HCT116 (cell line): ENCODE measurements at regions not wholly inside any gene's neighbourhood (a gene's known extent, or its start where the extent isn't known, plus 50 kb on each side); places are given as distances from the start of the nearest gene placed in this dataset.

ENCODE experiments used
- ATAC-seq: fragments of 200-7000 bp; cut with Tn5 transposase; 2 replicates; pipeline ENCODE4 v1.9.1; 2020; ENCODE audit warnings: mild to moderate bottlenecking, moderate library complexity
- BruUV-seq: library from RNA; stranded (reverse); fragments of 400-500 nt; replicated peaks from 2 replicates; lab custom pipeline; 2021; lab: Mats Ljungman, UMichigan
- CTCF ChIA-PET: fragments of 300-600 bp; sonication (Branson Sonifier 250); formaldehyde crosslinking; loops from one replicate; lab custom pipeline; 2021; ENCODE audit warnings: antibody characterized with exemption; lab: Charles Lee
- POLR2A ChIA-PET: fragments of 300-600, 350-600 bp; sonication (Branson Sonifier 250); formaldehyde crosslinking; loops from one replicate; lab custom pipeline; 2021; ENCODE audit warnings: antibody characterized with exemption; lab: Charles Lee
- RAD21 ChIA-PET, 2 experiments: fragments of 300-600 bp; sonication (Branson Sonifier 250); formaldehyde crosslinking; loops; one replicate each; lab custom pipeline; 2023; ENCODE audit warnings: low total read pairs in 2 of 2; ENCODE audit not compliant: uncharacterized antibody in 2 of 2, unreplicated experiment in 2 of 2, low non-redundant PET in 1 of 2; lab: Charles Lee
- DNase-seq: peaks from one replicate; pipeline ENCODE4 v3.0.0-alpha.2; 2010; ENCODE audit warnings: low read depth, low spot score
- H2AFZ ChIP-seq: fragments of 200-600 bp; shearing (Covaris generic), sonication (generic); 2 replicates; pipeline ENCODE4 v1.6.1; 2017; ENCODE audit warnings: low read depth, mixed run types, mixed read lengths, antibody characterized with exemption, low read length; ENCODE audit not compliant: poor library complexity, severe bottlenecking
- H3K27ac ChIP-seq: 2 replicates; pipeline ENCODE4 v1.5.1; 2012; ENCODE audit warnings: low read depth, low read length
- H3K27me3 ChIP-seq: fragments of 200-600 bp; sonication (generic); 2 replicates; pipeline ENCODE4 v1.6.1; 2016; ENCODE audit warnings: mixed run types, low read length, mixed read lengths; ENCODE audit not compliant: insufficient read depth
- H3K36me3 ChIP-seq, 2 experiments: fragments of 200-500 bp in 1 of 2; fragments of 200-600 bp in 1 of 2; sonication (Bioruptor generic) in 1 of 2; sonication (generic) in 1 of 2; 2 replicates each; pipeline versions ENCODE4 v1.5.1 to v1.6.1; 2014 to 2016; ENCODE audit warnings: low read length in 2 of 2, inconsistent platforms in 1 of 2, mixed read lengths in 1 of 2, mixed run types in 1 of 2; ENCODE audit not compliant: insufficient read depth in 2 of 2, control insufficient read depth in 1 of 2
- H3K4me1 ChIP-seq, 2 experiments: fragments of 200-600 bp in 1 of 2; sonication (generic) in 1 of 2; 2 replicates each; pipeline versions ENCODE4 v1.5.1 to v1.6.1; 2012 to 2017; ENCODE audit warnings: low read length in 2 of 2, inconsistent platforms in 1 of 2, mild to moderate bottlenecking in 1 of 2, mixed read lengths in 1 of 2, mixed run types in 1 of 2, moderate library complexity in 1 of 2; ENCODE audit not compliant: insufficient read depth in 2 of 2, control insufficient read depth in 1 of 2
- H3K4me2 ChIP-seq: fragments of 200-600 bp; sonication (generic); 2 replicates; pipeline ENCODE4 v1.6.1; 2017; ENCODE audit warnings: mixed run types, low read length, mixed read lengths
- H3K4me3 ChIP-seq, 2 experiments: fragments of 200-600 bp in 1 of 2; sonication (generic) in 1 of 2; replicated peaks in 1 of 2; 2 replicates each; pipeline ENCODE4 v1.5.1; 2011 to 2016; ENCODE audit warnings: low read length in 2 of 2, control low read depth in 1 of 2, low read depth in 1 of 2, mild to moderate bottlenecking in 1 of 2, mixed read lengths in 1 of 2, mixed run types in 1 of 2
- H3K79me2 ChIP-seq: fragments of 200-600 bp; sonication (generic); 2 replicates; pipeline ENCODE4 v1.6.1; 2017; ENCODE audit warnings: mild to moderate bottlenecking, mixed run types, low read length, moderate library complexity, mixed read lengths; ENCODE audit not compliant: insufficient read depth
- H3K9ac ChIP-seq: fragments of 200-600 bp; sonication (generic); 2 replicates; pipeline ENCODE4 v1.6.1; 2016; ENCODE audit warnings: low read length, mixed read lengths
- H3K9me2 ChIP-seq: fragments of 200-600 bp; sonication (generic), shearing (Covaris generic); 2 replicates; pipeline ENCODE4 v1.6.1; 2017; ENCODE audit warnings: mixed run types, mild to moderate bottlenecking, moderate library complexity; ENCODE audit not compliant: insufficient read depth
- H3K9me3 ChIP-seq, 2 experiments: fragments of 200-500 bp in 1 of 2; fragments of 200-600 bp in 1 of 2; sonication (Bioruptor generic) in 1 of 2; sonication (generic) in 1 of 2; 2 replicates each; pipeline ENCODE4 v1.6.1; 2014 to 2017; ENCODE audit warnings: low read length in 2 of 2, mixed read lengths in 2 of 2, inconsistent platforms in 1 of 2, low read depth in 1 of 2, mild to moderate bottlenecking in 1 of 2, mixed run types in 1 of 2, moderate library complexity in 1 of 2; ENCODE audit not compliant: control insufficient read depth in 1 of 2, insufficient read depth in 1 of 2
- H4K20me1 ChIP-seq: fragments of 200-600 bp; sonication (generic), shearing (Covaris generic); 2 replicates; pipeline ENCODE4 v1.6.1; 2017; ENCODE audit warnings: mixed run types, mild to moderate bottlenecking, moderate library complexity; ENCODE audit not compliant: insufficient read depth
- CBX3 ChIP-seq: IDR thresholded peaks from 2 replicates; pipeline ENCODE4 v1.6.1; 2012; ENCODE audit warnings: low read depth
- CEBPB ChIP-seq: IDR thresholded peaks from 2 replicates; pipeline ENCODE4 v1.6.1; 2012; ENCODE audit warnings: low read depth
- EGR1 ChIP-seq: IDR thresholded peaks from 2 replicates; pipeline ENCODE4 v1.6.1; 2012; ENCODE audit warnings: low read depth
- ELF1 ChIP-seq: IDR thresholded peaks from 2 replicates; pipeline ENCODE4 v1.6.1; 2012; ENCODE audit warnings: low read depth, borderline replicate concordance
- EZH2 ChIP-seq: fragments of 200-600 bp; sonication (generic); IDR thresholded peaks from 2 replicates; pipeline ENCODE4 v1.6.1; 2017; ENCODE audit warnings: antibody characterized with exemption, mixed run types
- EZH2phosphoT487 ChIP-seq: fragments of 200-600 bp; IDR thresholded peaks from 2 replicates; pipeline ENCODE4 v1.6.1; 2018; ENCODE audit warnings: antibody characterized with exemption, borderline replicate concordance
- FOSL1 ChIP-seq: IDR thresholded peaks from 2 replicates; pipeline ENCODE4 v1.6.1; 2012; ENCODE audit warnings: low read depth
- POLR2A ChIP-seq: IDR thresholded peaks from 2 replicates; pipeline ENCODE4 v1.7.0; 2011; ENCODE audit warnings: borderline replicate concordance; ENCODE audit not compliant: insufficient read depth, insufficient read length; ENCODE audit errors: extremely low read depth
- POLR2AphosphoS5 ChIP-seq: IDR thresholded peaks from 2 replicates; pipeline ENCODE4 v1.6.1; 2011; ENCODE audit warnings: mild to moderate bottlenecking, low read depth, low read length, moderate library complexity
- RAD21 ChIP-seq: IDR thresholded peaks from 2 replicates; pipeline ENCODE4 v1.6.1; 2012; ENCODE audit warnings: low read depth, mild to moderate bottlenecking
- SRF ChIP-seq: IDR thresholded peaks from 2 replicates; pipeline ENCODE4 v1.6.1; 2012; ENCODE audit warnings: low read depth
- YY1 ChIP-seq: IDR thresholded peaks from 2 replicates; pipeline ENCODE4 v1.6.1; 2011; ENCODE audit warnings: low read length, low read depth, moderate library complexity, mild to moderate bottlenecking; ENCODE audit not compliant: insufficient replicate concordance; ENCODE audit errors: extremely low read depth
- ZFX ChIP-seq: fragments of 450-650 bp; IDR thresholded peaks from 2 replicates; pipeline ENCODE4 v1.6.1; 2017
- ZNF274 ChIP-seq: fragments of 200-500 bp; sonication (Bioruptor generic); IDR thresholded peaks from 2 replicates; pipeline ENCODE4 v1.6.1; 2014; ENCODE audit warnings: mild to moderate bottlenecking, low read depth, low read length, inconsistent platforms
- intact Hi-C: fragments of 100-400 bp; cut with micrococcal nuclease; formaldehyde crosslinking; loops from 2 replicates; pipeline ENCODE4 v1.10.0; 2022
- TF ChIP-seq, protein P1 (sequence below): IDR thresholded peaks from 2 replicates; pipeline ENCODE4 v1.6.1; 2012

DNA sequence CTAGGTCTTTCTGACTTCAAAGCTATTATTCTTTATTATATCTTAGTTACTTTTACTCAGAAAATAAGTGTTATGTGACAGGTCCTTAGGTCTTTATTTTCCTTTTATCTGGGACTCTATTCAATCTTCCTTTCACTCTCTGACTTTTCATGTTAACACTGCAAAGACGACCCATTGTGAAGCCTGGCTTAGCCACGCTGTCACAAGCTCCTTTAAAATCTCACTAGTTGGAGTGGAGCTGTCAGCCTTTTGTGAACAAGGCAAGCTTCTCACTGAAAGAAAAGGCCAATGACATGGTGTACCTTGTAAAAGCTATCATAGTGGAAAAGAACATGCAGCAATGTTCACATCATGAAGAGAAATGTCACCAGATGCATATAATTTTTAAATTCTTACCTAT lies 1130.7 kb upstream of the FAM98A start (continued):
- TF ChIP-seq RAD21 (no peak), ZNF274 (no peak), CEBPB (no peak), POLR2A (no peak), ELF1 (no peak), YY1 (no peak), SRF (no peak), ZFX (no peak), EGR1 (no peak)
- TF ChIP-seq, protein P1, sequence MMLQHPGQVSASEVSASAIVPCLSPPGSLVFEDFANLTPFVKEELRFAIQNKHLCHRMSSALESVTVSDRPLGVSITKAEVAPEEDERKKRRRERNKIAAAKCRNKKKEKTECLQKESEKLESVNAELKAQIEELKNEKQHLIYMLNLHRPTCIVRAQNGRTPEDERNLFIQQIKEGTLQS: no peak

DNA sequence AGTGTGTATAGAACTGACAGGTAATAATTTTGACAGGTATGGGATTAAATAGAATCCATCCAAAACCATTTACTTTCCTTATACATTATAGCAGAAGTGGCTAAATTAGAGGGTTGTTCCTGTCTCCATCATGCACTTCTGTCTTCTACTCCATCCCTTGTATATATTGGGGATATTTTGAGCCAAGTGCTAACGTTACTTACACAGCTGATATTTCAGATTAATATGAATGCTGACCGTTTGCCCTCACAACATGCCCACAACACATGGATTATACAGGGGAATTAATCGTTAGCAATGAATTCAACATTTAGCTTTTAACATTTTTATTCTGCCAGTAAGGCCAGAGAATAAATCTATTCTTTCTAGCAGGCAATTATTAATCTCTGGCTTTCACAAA lies 1125.0 kb upstream of the FAM98A start:
- intact Hi-C loops: no loop called here
- H4K20me1 ChIP-seq: no peaks in the 10 kb centered on the region
- no peak overlapping the region for H3K4me2 ChIP-seq
- no TSS peak for BruUV-seq
- no peak overlapping the region for H3K27ac ChIP-seq
- ChIA-PET POLR2A (no interaction called here), CTCF (no interaction called here)
- no peak for DNase-seq
- no peaks in the 10 kb centered on the region for H3K9me2 ChIP-seq
- no peaks in the 10 kb centered on the region for H3K36me3 ChIP-seq
- H3K4me1 ChIP-seq: no peaks in the 10 kb centered on the region
- H3K9me3 ChIP-seq: peaks cover 5 to 14% of the 10 kb centered on the region in 2 experiments; a peak in 2 of 4 replicates
- no peak overlapping the region for H2AFZ ChIP-seq
- TF ChIP-seq EZH2: no peak
- no peak for TF ChIP-seq CBX3
- no peak for TF ChIP-seq ELF1
- no peak for TF ChIP-seq POLR2AphosphoS5
- no peak for TF ChIP-seq FOSL1
- no peak for TF ChIP-seq EZH2phosphoT487
- TF ChIP-seq, all 23 proteins: peak for 0
- RAD21 ChIA-PET: no interaction called here
- Histone ChIP-seq H3K4me3 (no peak overlapping the region), H3K27me3 (no peaks in the 10 kb centered on the region), H3K79me2 (no peaks in the 10 kb centered on the region), H3K9ac (no peak overlapping the region)
- no peak for ATAC-seq
